ENCODE measurements at regions not wholly inside any gene's neighbourhood (a gene's known extent, or its start where the extent isn't known, plus 50 kb on each side); places are given as distances from the start of the nearest gene placed in this dataset.

- no peaks in the 10 kb centered on the region for H3K4me1 ChIP-seq (ENCODE audit: control insufficient read depth in 1 of 2, insufficient read depth in 2 of 2, low read length in 2 of 2)
- H3K36me3 ChIP-seq (ENCODE audit: control insufficient read depth in 1 of 2, insufficient read depth in 2 of 2, low read length in 1 of 2) = no peaks in the 10 kb centered on the region
- H3K27ac ChIP-seq (ENCODE audit: low read depth in 1 of 2, low read length in 2 of 2) = no peak overlapping the region
- intact Hi-C loops (cut with DNase I) = no loop called here
- DNase-seq = no peak
- ATAC-seq (ENCODE audit: low FRiP score) = no peak
- no peak overlapping the region for H3K4me3 ChIP-seq (ENCODE audit: low read length in 2 of 2)
- H3K9me3 ChIP-seq (ENCODE audit: control insufficient read depth, low read length) = no peaks in the 10 kb centered on the region
- H3K27me3 ChIP-seq (ENCODE audit: control insufficient read depth in 1 of 2, insufficient read depth in 2 of 2, low read length in 1 of 2) = peaks cover 0 to 1% of the 10 kb centered on the region in 2 donors
- 82 to 86% methylated on average over 2 of the region's 2 CpGs for WGBS, 2 donors
These were observed 243.3 kb downstream of the ACTL7B start for GRCh38 chr9:108612513-108612912.

GRCh38 chr9:108609897-108610253 is 245.9 kb downstream of the ACTL7B start:
- Histone ChIP-seq H3K4me3 (ENCODE audit: low read length in 2 of 2) (no peak overlapping the region), H3K9me3 (ENCODE audit: control insufficient read depth, low read length) (no peaks in the 10 kb centered on the region), H3K27me3 (ENCODE audit: control insufficient read depth in 1 of 2, insufficient read depth in 2 of 2, low read length in 1 of 2) (peaks cover 0 to 1% of the 10 kb centered on the region in 2 donors), H3K27ac (ENCODE audit: low read depth in 1 of 2, low read length in 2 of 2) (no peak overlapping the region), H3K4me1 (ENCODE audit: control insufficient read depth in 1 of 2, insufficient read depth in 2 of 2, low read length in 2 of 2) (peaks cover 0 to 2% of the 10 kb centered on the region in 2 donors), H3K36me3 (ENCODE audit: control insufficient read depth in 1 of 2, insufficient read depth in 2 of 2, low read length in 1 of 2) (no peaks in the 10 kb centered on the region)
- DNase-seq (no peak), ATAC-seq (ENCODE audit: low FRiP score) (no peak)
- 52 to 55% methylated on average over 2 of the region's 2 CpGs for whole genome bisulfite sequencing, 2 donors
- intact Hi-C loops (cut with DNase I) = no loop called here

GRCh38 chr9:108609227-108609896 is 246.4 kb downstream of the ACTL7B start:
- Histone ChIP-seq H3K4me1 (ENCODE audit: control insufficient read depth in 1 of 2, insufficient read depth in 2 of 2, low read length in 2 of 2) (peaks cover 0 to 2% of the 10 kb centered on the region in 2 donors), H3K4me3 (ENCODE audit: low read length in 2 of 2) (no peak overlapping the region), H3K36me3 (ENCODE audit: control insufficient read depth in 1 of 2, insufficient read depth in 2 of 2, low read length in 1 of 2) (no peaks in the 10 kb centered on the region), H3K27ac (ENCODE audit: low read depth in 1 of 2, low read length in 2 of 2) (no peak overlapping the region), H3K27me3 (ENCODE audit: control insufficient read depth in 1 of 2, insufficient read depth in 2 of 2, low read length in 1 of 2) (peaks cover 0 to 1% of the 10 kb centered on the region in 2 donors), H3K9me3 (ENCODE audit: control insufficient read depth, low read length) (no peaks in the 10 kb centered on the region)
- ATAC-seq (ENCODE audit: low FRiP score) (no peak), DNase-seq (no peak)
- WGBS, 2 donors = 64 to 68% methylated on average over 4 of the region's 4 CpGs
- intact Hi-C loops (cut with DNase I) = no loop called here

DNA sequence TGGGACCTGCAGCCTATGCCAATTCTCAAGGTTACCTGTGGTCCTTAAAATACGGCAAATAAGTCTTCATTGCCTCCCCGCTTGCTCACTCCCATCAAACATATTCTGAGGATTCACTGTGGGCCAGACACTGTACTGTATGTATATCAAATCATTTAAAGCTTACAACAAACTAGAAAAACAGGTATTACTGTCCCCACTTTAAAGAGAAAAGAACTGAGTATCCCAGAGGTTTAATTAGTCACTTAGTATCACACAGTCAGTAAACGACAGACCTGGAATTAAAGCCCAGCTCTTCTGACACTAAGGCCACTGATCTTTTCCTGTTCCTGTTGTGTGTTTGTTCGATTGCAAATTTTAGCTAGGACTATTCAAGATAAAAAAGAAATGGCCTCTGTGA is 248.2 kb downstream of the ACTL7B start:
- peaks cover 0 to 1% of the 10 kb centered on the region in 2 donors for H3K27me3 ChIP-seq (ENCODE audit: control insufficient read depth in 1 of 2, insufficient read depth in 2 of 2, low read length in 1 of 2)
- H3K4me3 ChIP-seq (ENCODE audit: low read length in 2 of 2) = no peak overlapping the region
- no peak for DNase-seq
- H3K36me3 ChIP-seq (ENCODE audit: control insufficient read depth in 1 of 2, insufficient read depth in 2 of 2, low read length in 1 of 2) = no peaks in the 10 kb centered on the region
- 87 to 94% methylated on average over 4 of the region's 4 CpGs for WGBS, 2 donors
- H3K9me3 ChIP-seq (ENCODE audit: control insufficient read depth, low read length) = no peaks in the 10 kb centered on the region
- H3K27ac ChIP-seq (ENCODE audit: low read depth in 1 of 2, low read length in 2 of 2) = no peak overlapping the region
- peaks cover 0 to 2% of the 10 kb centered on the region in 2 donors for H3K4me1 ChIP-seq (ENCODE audit: control insufficient read depth in 1 of 2, insufficient read depth in 2 of 2, low read length in 2 of 2)
- intact Hi-C loops (cut with DNase I) = no loop called here
- no peak for ATAC-seq (ENCODE audit: low FRiP score)

DNA sequence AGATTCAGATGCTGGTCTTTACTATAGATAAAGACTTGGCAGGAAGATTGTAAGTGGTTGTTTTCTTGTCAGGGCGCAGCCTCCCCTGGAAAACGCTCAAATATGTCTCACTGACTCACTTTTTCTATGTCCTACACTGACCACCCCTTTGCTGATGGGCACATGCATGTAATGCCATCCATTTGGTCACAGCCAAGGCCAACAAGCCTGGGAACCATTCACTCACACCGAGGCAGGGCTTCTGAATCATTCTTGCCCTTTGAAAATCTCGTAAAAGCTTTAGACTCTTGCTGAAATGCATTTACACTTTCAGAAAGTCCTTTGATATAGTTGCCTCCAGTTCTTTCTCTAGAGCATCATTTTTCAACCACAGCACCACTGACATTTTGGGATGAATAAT is 249.4 kb downstream of the ACTL7B start:
- DNase-seq (no peak), ATAC-seq (ENCODE audit: low FRiP score) (no peak)
- Histone ChIP-seq H3K4me1 (ENCODE audit: control insufficient read depth in 1 of 2, insufficient read depth in 2 of 2, low read length in 2 of 2) (peaks cover 0 to 2% of the 10 kb centered on the region in 2 donors), H3K9me3 (ENCODE audit: control insufficient read depth, low read length) (no peaks in the 10 kb centered on the region), H3K36me3 (ENCODE audit: control insufficient read depth in 1 of 2, insufficient read depth in 2 of 2, low read length in 1 of 2) (no peaks in the 10 kb centered on the region), H3K27ac (ENCODE audit: low read depth in 1 of 2, low read length in 2 of 2) (no peak overlapping the region), H3K27me3 (ENCODE audit: control insufficient read depth in 1 of 2, insufficient read depth in 2 of 2, low read length in 1 of 2) (peaks cover 0 to 1% of the 10 kb centered on the region in 2 donors), H3K4me3 (ENCODE audit: low read length in 2 of 2) (no peak overlapping the region)
- intact Hi-C loops (cut with DNase I) = no loop called here
- 44 to 58% methylated on average over 4 of the region's 4 CpGs for WGBS, 2 donors

DNA sequence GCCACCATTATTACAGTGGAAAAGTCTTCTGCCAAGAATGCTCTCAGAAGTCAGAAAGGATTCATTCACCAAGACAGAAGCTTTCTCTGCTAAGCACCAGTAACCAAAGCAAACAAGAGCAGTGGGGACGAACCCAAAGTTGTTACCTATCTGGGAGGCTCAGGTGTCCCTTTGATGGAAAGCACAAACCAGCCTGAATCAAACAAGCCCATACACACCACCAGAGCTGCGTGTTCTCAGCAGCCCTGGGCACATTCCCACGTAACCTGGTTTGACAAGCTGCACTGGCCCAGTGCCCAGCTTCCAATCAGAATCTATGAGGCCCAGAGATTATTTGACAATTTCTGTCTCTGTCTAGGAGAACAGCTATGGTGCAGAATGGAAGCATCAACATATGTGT is 252.6 kb downstream of the ACTL7B start:
- DNase-seq = no peak
- no peaks in the 10 kb centered on the region for H3K36me3 ChIP-seq (ENCODE audit: control insufficient read depth in 1 of 2, insufficient read depth in 2 of 2, low read length in 1 of 2)
- H3K27ac ChIP-seq (ENCODE audit: low read depth in 1 of 2, low read length in 2 of 2) = no peak overlapping the region
- peaks cover 0 to 2% of the 10 kb centered on the region in 2 donors for H3K4me1 ChIP-seq (ENCODE audit: control insufficient read depth in 1 of 2, insufficient read depth in 2 of 2, low read length in 2 of 2)
- ATAC-seq (ENCODE audit: low FRiP score) = no peak
- H3K27me3 ChIP-seq (ENCODE audit: control insufficient read depth in 1 of 2, insufficient read depth in 2 of 2, low read length in 1 of 2) = peaks cover 0 to 1% of the 10 kb centered on the region in 2 donors
- H3K9me3 ChIP-seq (ENCODE audit: control insufficient read depth, low read length) = no peaks in the 10 kb centered on the region
- intact Hi-C loops (cut with DNase I) = no loop called here
- H3K4me3 ChIP-seq (ENCODE audit: low read length in 2 of 2) = no peak overlapping the region
- WGBS, 2 donors = 51 to 61% methylated on average over 3 of the region's 3 CpGs

DNA sequence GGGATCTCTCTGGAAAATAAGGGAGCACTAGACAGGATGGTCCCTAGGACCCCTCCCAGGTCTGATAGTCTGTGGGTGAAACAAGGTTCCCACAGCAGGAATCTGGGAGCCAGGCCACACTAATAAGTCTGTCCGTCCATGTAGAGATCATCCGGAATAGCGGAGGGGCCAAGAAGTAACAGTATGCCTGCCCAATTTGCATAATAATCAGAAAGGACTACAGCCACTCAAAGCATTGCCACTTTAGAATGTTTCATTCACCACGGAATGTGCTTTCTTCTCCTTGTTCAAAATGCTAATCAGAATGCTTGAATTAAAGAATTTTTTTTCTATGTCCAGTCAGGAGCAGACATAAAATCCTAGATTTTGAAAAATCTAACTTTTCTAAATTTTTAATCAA is 254.9 kb downstream of the ACTL7B start:
- Histone ChIP-seq H3K27ac (ENCODE audit: low read depth in 1 of 2, low read length in 2 of 2) (no peak overlapping the region), H3K4me3 (ENCODE audit: low read length in 2 of 2) (no peak overlapping the region), H3K9me3 (ENCODE audit: control insufficient read depth, low read length) (no peaks in the 10 kb centered on the region), H3K27me3 (ENCODE audit: control insufficient read depth in 1 of 2, insufficient read depth in 2 of 2, low read length in 1 of 2) (no peaks in the 10 kb centered on the region), H3K36me3 (ENCODE audit: control insufficient read depth in 1 of 2, insufficient read depth in 2 of 2, low read length in 1 of 2) (no peaks in the 10 kb centered on the region), H3K4me1 (ENCODE audit: control insufficient read depth in 1 of 2, insufficient read depth in 2 of 2, low read length in 2 of 2) (no peaks in the 10 kb centered on the region)
- 88 to 92% methylated on average over 4 of the region's 4 CpGs for WGBS, 2 donors
- no peak for DNase-seq
- ATAC-seq (ENCODE audit: low FRiP score) = no peak
- intact Hi-C loops (cut with DNase I) = no loop called here

- Histone ChIP-seq H3K4me3 (ENCODE audit: low read length in 2 of 2) (no peak overlapping the region), H3K9me3 (ENCODE audit: control insufficient read depth, low read length) (no peaks in the 10 kb centered on the region), H3K27ac (ENCODE audit: low read depth in 1 of 2, low read length in 2 of 2) (no peak overlapping the region), H3K27me3 (ENCODE audit: control insufficient read depth in 1 of 2, insufficient read depth in 2 of 2, low read length in 1 of 2) (no peaks in the 10 kb centered on the region), H3K4me1 (ENCODE audit: control insufficient read depth in 1 of 2, insufficient read depth in 2 of 2, low read length in 2 of 2) (no peaks in the 10 kb centered on the region), H3K36me3 (ENCODE audit: control insufficient read depth in 1 of 2, insufficient read depth in 2 of 2, low read length in 1 of 2) (no peaks in the 10 kb centered on the region)
- 6 to 9% methylated on average over 1 of the region's 1 CpG for WGBS, 2 donors
- DNase-seq (no peak), ATAC-seq (ENCODE audit: low FRiP score) (no peak)
- intact Hi-C loops (cut with DNase I) = no loop called here
These were observed 256.2 kb downstream of the ACTL7B start for GRCh38 chr9:108599571-108599970.

DNA sequence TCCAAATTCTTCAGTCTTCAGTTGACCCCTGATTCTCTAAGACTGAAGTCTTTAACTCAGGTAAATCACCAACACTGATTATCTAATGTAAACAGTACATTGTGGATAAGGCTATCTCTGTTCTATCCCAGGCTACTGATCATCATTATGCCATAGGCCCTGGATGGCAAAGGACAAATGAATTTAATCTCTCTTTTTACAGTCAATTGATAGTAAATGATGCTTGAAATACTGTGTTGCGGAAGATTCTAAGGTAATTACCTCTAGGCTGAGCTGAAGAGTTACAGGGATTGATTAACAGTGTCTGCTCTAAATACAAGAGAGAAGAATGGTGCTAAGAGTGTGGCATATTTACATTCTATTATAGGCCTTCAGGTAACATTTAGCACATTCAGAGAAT is 264.7 kb downstream of the ACTL7B start:
- H3K36me3 ChIP-seq (ENCODE audit: control insufficient read depth in 1 of 2, insufficient read depth in 2 of 2, low read length in 1 of 2) = no peaks in the 10 kb centered on the region
- no peaks in the 10 kb centered on the region for H3K27me3 ChIP-seq (ENCODE audit: control insufficient read depth in 1 of 2, insufficient read depth in 2 of 2, low read length in 1 of 2)
- 91 to 98% methylated on average over 1 of the region's 1 CpG for WGBS, 2 donors
- DNase-seq (no peak), ATAC-seq (ENCODE audit: low FRiP score) (no peak)
- no peaks in the 10 kb centered on the region for H3K9me3 ChIP-seq (ENCODE audit: control insufficient read depth, low read length)
- H3K27ac ChIP-seq (ENCODE audit: low read depth in 1 of 2, low read length in 2 of 2) = no peak overlapping the region
- H3K4me3 ChIP-seq (ENCODE audit: low read length in 2 of 2) = no peak overlapping the region
- H3K4me1 ChIP-seq (ENCODE audit: control insufficient read depth in 1 of 2, insufficient read depth in 2 of 2, low read length in 2 of 2) = no peaks in the 10 kb centered on the region
- intact Hi-C loops (cut with DNase I) = no loop called here
